HL-60 (cell line): ENCODE measurements at regions not wholly inside any gene's neighbourhood (a gene's known extent, or its start where the extent isn't known, plus 50 kb on each side); places are given as distances from the start of the nearest gene placed in this dataset.

Experiments
- DNase-seq, 2 experiments: peaks; one replicate each; pipeline ENCODE4 v3.0.0-alpha.2; 2010 to 2020; ENCODE audit warnings: low read depth in 1 of 2, low spot score in 1 of 2
- H3K27ac ChIP-seq: fragments of 250-450 bp; sonication (Bioruptor Pico); replicated peaks from 2 replicates; pipeline ENCODE4 v1.5.1; 2020; ENCODE audit warnings: mild to moderate bottlenecking, moderate library complexity
- H3K27me3 ChIP-seq: fragments of 250-450 bp; sonication (Bioruptor Pico); 2 replicates; pipeline ENCODE4 v1.5.1; 2021; ENCODE audit warnings: mild to moderate bottlenecking, moderate library complexity; ENCODE audit not compliant: insufficient read depth, poor library complexity, severe bottlenecking
- H3K4me3 ChIP-seq: replicated peaks from 2 replicates; pipeline ENCODE4 v1.5.1; 2011; ENCODE audit warnings: mild to moderate bottlenecking, control low read depth, low read length; ENCODE audit not compliant: insufficient read depth
- GABPA ChIP-seq: IDR thresholded peaks from 2 replicates; pipeline ENCODE4 v1.6.1; 2012; ENCODE audit warnings: low read depth
- POLR2AphosphoS5 ChIP-seq: IDR thresholded peaks from 2 replicates; pipeline ENCODE4 v1.6.1; 2012; ENCODE audit warnings: low read depth
- SPI1 ChIP-seq: IDR thresholded peaks from 2 replicates; pipeline ENCODE4 v1.6.1; 2012; ENCODE audit warnings: low read depth, mild to moderate bottlenecking, borderline replicate concordance
- TF ChIP-seq, protein P1 (sequence below): IDR thresholded peaks from one replicate; pipeline ENCODE4 v1.5.1; 2011; ENCODE audit warnings: low read length, control low read depth, inconsistent platforms; ENCODE audit not compliant: insufficient read depth
- TF ChIP-seq, protein P2 (sequence below): IDR thresholded peaks from 2 replicates; pipeline ENCODE4 v1.6.1; 2012; ENCODE audit warnings: low read depth; ENCODE audit not compliant: insufficient replicate concordance

DNA sequence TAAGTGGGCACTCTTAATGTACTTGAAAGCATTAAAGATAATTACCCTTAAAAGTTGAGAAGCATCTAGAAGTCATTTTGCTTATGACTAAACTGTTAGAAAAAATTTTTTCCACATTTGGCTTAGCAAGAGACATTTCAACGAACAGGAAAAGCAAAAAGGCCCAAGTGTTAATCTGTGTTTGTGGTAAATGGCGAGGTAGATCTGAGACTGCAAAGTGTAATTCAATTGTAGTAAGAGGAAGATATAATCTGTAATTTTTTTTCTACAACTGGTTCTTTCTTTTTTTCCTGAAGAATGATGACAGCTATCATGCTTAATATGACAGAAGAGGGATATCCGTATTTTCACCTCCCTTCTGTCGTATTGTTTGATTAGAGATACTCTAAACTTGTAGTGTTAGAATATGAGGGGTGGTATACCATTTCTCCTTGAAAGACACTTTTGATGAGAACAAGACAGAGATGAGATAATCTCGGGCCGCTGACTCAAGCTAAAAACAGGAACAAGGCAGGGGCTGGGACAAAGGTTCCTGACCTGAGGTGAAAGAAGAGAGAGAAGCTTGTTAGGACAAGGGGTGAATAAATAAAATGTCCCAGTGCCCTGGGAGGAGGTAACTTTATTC is 459.3 kb upstream of the ZNF608 start:
- no peaks in the 10 kb centered on the region for H3K27me3 ChIP-seq
- DNase-seq = no peak
- no peak overlapping the region for H3K4me3 ChIP-seq
- H3K27ac ChIP-seq = no peak overlapping the region
- TF ChIP-seq SPI1 = no peak
- TF ChIP-seq POLR2AphosphoS5 = no peak
- TF ChIP-seq GABPA = no peak
- TF ChIP-seq, protein P1, sequence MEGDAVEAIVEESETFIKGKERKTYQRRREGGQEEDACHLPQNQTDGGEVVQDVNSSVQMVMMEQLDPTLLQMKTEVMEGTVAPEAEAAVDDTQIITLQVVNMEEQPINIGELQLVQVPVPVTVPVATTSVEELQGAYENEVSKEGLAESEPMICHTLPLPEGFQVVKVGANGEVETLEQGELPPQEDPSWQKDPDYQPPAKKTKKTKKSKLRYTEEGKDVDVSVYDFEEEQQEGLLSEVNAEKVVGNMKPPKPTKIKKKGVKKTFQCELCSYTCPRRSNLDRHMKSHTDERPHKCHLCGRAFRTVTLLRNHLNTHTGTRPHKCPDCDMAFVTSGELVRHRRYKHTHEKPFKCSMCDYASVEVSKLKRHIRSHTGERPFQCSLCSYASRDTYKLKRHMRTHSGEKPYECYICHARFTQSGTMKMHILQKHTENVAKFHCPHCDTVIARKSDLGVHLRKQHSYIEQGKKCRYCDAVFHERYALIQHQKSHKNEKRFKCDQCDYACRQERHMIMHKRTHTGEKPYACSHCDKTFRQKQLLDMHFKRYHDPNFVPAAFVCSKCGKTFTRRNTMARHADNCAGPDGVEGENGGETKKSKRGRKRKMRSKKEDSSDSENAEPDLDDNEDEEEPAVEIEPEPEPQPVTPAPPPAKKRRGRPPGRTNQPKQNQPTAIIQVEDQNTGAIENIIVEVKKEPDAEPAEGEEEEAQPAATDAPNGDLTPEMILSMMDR = no peak
- TF ChIP-seq, protein P2, sequence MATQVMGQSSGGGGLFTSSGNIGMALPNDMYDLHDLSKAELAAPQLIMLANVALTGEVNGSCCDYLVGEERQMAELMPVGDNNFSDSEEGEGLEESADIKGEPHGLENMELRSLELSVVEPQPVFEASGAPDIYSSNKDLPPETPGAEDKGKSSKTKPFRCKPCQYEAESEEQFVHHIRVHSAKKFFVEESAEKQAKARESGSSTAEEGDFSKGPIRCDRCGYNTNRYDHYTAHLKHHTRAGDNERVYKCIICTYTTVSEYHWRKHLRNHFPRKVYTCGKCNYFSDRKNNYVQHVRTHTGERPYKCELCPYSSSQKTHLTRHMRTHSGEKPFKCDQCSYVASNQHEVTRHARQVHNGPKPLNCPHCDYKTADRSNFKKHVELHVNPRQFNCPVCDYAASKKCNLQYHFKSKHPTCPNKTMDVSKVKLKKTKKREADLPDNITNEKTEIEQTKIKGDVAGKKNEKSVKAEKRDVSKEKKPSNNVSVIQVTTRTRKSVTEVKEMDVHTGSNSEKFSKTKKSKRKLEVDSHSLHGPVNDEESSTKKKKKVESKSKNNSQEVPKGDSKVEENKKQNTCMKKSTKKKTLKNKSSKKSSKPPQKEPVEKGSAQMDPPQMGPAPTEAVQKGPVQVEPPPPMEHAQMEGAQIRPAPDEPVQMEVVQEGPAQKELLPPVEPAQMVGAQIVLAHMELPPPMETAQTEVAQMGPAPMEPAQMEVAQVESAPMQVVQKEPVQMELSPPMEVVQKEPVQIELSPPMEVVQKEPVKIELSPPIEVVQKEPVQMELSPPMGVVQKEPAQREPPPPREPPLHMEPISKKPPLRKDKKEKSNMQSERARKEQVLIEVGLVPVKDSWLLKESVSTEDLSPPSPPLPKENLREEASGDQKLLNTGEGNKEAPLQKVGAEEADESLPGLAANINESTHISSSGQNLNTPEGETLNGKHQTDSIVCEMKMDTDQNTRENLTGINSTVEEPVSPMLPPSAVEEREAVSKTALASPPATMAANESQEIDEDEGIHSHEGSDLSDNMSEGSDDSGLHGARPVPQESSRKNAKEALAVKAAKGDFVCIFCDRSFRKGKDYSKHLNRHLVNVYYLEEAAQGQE = no peak

DNA sequence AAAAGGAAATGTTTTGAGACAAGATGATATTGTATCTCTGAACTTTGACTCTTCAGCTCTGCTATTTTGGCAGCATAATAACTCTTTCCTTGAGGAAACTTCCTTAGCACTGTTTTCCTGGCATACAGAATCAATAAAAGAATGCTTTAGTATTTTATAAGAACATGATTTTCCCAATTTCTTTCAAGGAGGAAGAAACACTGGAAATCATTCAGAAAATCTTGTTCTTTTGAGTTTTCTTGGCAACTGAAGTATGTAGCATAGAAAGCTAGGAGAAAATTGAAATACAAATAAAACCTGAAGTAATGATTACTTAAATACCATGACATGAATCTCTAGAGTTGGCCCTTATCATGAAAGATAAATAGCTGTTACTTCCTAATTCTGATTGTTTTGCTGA is 461.4 kb upstream of the ZNF608 start:
- Histone ChIP-seq H3K4me3 (no peak overlapping the region), H3K27ac (no peak overlapping the region), H3K27me3 (no peaks in the 10 kb centered on the region)
- no peak for DNase-seq
- TF ChIP-seq, protein P2 = no peak
- TF ChIP-seq, protein P1 = no peak
- TF ChIP-seq SPI1 (no peak), GABPA (no peak)

DNA sequence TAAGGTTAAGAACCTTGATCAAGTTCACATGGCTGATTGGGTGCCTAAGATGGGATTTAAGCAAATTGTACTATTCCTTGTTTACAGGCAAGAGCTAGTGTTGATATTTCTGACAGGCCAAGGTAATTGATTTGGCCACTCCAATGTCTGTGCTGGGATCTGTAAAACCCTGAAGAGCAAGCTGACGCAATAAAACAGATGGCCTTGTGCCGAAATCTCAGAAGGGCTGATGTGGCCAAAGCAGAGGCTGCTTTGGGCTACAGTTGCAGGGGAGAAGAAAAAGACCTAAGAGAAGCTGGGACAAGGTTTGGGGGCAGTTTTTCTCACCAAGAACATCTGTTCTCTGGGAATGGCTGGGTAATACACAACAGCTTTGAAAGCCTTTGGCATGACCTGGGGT is 463.2 kb upstream of the ZNF608 start:
- Histone ChIP-seq H3K4me3 (no peak overlapping the region), H3K27ac (no peak overlapping the region), H3K27me3 (no peaks in the 10 kb centered on the region)
- TF ChIP-seq, protein P2 = no peak
- TF ChIP-seq, protein P1 = no peak
- TF ChIP-seq POLR2AphosphoS5 (no peak), GABPA (no peak), SPI1 (no peak)
- no peak for DNase-seq
